NCI-H510A (cell line): ENCODE measurements at regions not wholly inside any gene's neighbourhood (a gene's known extent, or its start where the extent isn't known, plus 50 kb on each side); places are given as distances from the start of the nearest gene placed in this dataset.
"Not testable (repeated sequence)": the region's sequence is repeated elsewhere in the genome, so short reads cannot be mapped to it uniquely, and the experiment has no call there.

ENCODE experiments used
- DNase-seq: peaks from one replicate; lab custom pipeline; 2025; lab: John Stamatoyannopoulos, UW

DNA sequence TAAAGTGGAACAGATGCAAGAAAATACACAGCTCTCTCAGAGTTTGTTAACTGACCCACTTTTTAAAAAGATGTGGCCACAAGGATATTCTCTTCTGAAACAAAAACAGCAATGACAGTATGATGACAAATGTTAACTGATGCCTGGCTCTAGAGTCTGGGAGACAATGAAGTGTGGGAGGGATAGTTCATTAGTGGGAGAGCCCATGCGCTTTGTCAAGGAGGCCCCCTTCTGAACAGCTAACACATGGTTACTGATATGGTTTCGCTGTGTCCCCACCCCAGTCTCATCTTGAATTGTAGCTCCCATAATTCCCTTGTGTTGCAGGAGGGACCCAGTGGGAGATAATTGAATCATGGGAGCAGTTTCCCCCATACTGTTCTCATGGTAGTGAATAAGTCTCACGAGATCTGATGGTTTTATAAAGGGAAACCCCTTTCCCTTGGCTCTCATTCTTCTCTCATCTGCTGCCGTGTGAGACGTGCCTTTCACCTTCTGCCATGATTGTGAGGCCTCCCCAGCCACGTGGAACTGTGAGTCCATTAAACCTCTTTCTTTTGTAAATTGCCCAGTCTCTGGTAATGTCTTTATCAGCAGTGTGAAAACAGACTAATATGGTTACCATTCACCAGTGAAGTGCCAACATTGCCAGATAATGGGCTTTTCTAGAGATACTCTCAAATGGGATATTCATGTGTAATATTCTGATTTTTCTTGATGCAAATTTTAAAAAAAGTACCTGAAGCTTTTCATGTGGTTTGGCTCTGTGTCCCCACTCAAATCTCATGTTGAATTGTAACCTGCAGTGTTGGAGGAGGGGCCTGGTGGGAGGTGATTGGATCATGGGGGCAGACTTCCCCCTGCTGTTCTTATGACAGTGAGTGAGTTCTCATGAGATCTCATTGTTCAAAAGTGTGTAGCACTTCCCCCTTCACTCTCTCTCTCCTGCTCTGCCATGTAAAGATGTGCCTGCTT, 435.8 kb downstream of the SHISA9 start:
- not testable (repeated sequence) for DNase-seq

DNA sequence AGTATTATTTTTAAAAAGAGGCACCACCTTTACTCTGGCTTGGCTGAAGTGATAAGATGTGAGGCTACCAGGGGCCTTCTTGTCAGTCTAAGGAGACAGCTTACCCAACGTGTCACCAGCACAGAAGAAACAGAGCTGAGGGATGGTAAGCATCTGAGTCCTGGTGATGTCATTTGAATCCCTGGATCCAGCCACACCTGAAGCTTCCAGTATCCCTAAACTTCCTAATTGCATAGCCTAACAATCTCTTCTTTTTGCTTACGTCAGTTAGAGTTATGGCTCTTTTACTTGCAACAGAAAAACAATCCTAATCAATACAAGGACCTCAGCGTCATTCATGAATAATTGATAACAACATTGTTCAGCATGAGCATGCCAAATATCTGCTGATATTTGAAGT, 436.6 kb downstream of the SHISA9 start:
- DNase-seq: no peak

DNA sequence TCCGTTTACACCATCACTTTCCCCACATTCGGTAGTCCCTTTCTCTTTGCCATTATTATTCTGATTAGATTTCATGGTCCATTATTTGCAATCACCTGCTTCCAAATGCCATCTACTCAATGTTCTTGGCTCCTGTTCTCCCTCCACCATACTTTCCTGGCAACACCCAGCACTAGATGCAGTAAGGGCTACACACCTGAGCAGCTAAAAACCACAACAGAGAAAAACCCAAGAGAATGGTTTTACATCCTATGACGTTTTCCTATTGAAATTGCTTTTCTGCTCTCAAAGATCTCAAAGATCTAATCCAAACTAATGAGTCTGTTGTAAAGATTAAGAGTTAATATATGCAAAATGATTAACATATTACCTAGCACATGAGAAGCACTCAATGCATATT, 441.3 kb downstream of the SHISA9 start:
- no peak for DNase-seq

DNA sequence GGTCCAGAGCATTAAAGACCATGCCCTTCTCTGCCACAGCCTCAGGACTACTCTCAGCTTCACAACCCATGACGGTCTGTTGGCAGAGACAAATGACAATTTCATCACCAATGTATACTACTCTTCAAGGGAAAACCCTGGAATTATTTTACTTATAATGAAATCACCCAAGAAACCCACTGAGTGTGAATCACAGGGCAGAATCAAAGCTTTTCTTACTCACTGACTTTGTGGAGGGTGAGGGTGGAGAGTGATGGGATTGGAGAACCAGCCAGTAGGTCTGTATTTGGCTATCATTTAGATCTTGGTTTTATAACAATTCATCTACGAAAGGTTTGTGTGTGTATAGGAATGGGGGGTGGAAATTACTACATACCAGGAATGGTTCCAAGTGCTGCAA, 442.6 kb downstream of the SHISA9 start:
- DNase-seq: no peak

DNA sequence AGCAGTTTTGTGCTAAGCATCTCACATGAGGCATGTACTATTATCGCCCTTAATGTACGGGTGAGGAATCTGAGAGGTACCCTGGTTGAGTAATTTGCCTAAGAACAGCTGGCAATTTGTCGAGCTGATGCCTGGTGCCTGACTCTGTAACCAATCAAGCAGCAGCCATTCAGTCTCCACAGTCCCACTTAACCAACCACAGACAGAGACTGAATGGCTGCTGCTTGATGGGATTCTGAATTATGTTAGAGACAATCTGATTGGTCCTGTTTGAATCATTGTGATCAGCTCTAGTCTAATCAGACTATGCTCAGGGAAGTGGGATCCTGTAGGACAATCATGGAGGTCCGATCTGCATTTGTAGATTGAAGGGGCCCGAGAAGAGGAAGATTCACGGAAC, 447.0 kb downstream of the SHISA9 start:
- DNase-seq: no peak

DNA sequence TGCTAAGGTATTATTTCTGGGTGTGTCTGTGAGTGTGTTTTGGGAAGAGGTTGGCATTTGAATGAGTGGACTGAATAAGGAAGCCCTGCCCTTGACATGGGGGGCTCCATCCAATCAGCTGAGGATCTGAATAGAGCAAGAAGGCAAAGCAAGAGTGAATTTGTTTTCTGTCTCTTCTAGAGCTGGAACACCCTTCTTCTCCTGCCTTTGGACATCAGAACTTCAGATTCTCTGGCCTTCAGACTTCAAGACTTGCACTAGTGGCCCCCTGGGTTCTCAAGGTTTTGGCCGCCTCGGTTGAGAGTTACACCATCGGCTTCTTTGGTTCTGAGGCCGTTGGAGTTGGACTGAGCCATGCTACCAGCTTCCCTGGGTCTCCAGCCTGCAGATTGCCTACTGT, 448.6 kb downstream of the SHISA9 start:
- no peak for DNase-seq

DNA sequence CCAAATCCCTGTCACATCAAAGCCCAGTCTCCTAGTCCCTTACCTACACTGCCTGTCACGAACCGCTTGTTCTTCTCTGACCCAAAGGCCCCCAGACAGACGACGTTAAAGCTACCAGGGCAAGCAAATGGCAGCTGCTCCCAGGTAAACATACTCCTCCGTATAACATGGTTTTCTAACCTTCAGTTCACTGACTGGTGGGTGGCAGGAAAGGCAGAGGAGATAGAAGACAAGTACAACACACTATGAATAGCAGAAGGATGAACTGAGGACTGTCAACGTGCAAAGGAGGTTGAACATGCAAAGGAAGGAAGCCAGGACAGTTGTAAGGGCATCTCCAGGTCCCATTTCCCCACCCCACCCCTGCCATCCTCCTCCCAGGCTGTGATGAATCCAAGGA, 449.8 kb downstream of the SHISA9 start:
- DNase-seq: no peak

DNA sequence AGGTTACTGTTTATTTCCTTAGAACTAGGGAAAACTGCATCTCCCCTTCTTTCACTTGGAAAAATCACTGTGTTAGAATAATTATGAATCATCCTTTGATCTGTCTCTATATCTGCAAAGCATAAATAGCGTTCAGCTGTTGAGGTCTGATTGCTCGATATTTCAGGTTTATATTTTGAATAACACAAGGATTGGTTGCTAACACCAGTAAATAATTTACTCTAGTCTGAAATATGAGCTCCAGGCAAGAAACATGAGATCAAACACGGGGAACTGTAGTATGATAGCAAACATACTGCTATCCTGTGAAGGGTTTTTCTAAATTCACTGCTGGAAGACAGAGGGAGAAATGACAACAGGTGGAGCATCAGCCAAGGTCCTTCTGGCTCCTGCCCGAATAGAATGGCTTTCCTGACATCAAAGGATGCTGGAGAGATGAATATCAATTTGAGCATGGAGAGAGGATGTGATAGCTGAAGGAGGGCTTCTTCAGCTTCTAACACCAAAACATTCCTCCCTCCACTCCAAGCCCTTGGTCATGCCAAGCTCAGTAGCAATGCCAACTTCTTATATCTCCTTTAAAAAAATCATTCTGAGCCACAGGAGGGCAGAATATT, 450.3 kb downstream of the SHISA9 start:
- DNase-seq: peak; percentile 13

DNA sequence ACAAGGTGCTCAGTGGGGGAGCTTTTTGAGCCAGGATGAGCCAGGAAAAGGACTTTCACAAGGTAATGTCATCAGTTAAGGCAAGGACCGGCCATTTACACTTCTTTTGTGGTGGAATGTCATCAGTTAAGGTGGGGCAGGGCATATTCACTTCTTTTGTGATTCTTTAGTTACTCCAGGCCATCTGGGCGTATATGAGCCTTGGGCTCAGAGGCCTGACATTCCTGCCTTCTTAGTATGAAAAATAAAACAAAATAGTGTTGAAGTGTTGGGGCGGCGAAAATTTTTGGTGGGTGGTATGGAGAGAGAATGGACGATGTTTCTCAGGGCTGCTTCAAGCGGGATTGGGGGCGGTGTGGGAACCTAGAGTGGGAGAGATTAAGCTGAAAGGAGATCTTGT, 451.4 kb downstream of the SHISA9 start:
- not testable (repeated sequence) for DNase-seq

DNA sequence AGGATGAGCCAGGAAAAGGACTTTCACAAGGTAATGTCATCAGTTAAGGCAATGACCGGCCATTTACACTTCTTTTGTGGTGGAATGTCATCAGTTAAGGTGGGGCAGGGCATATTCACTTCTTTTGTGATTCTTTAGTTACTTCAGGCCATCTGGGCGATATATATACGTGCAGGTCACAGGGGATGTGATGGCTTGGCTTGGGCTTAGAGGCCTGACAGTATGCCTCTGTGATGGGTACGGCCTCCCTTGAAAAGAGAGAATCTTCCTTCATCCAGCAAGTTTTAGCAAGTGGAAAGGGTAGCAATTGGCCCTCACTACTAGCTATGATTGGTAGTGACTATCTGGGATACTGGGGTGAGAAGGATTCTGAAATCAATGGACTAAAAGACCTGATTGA, 456.4 kb downstream of the SHISA9 start:
- not testable (repeated sequence) for DNase-seq

DNA sequence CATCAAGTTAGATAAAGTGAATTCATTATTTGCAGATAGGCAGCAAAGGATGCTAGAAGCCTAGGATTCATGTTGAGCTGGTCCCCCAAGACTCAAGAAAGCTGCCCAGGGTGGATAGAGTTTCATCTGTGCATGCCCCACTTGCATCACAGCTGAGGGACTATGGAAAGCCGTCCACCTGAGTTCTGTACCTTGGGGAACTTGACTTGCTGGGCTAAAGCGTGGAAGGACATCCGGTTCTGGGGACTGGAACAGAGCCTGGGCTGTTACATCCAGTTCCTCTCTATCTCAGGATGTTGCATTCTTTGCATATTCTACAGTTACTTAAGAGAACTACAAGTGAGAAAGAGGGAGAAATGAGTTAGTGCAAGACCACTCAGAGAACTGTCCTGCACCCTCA, 458.4 kb downstream of the SHISA9 start:
- DNase-seq: no peak

DNA sequence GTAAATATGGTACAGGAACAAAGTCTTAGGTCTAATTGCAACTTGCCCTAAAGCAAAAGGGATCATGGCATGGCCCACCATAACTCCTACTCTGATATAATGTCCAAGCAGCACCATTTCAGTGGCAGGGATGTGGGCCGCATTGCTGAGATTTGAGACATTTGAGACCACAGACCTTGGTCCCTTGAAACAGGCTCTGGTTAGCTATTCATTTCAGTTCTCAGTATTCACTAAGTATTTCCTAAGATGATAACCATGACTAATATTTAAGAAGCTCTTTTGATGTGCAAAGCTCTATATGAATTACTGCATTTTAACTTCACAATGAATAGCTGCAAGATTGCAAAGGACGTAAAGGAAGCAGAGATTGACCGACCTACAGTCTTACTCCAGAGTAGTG, 471.0 kb downstream of the SHISA9 start:
- no peak for DNase-seq

DNA sequence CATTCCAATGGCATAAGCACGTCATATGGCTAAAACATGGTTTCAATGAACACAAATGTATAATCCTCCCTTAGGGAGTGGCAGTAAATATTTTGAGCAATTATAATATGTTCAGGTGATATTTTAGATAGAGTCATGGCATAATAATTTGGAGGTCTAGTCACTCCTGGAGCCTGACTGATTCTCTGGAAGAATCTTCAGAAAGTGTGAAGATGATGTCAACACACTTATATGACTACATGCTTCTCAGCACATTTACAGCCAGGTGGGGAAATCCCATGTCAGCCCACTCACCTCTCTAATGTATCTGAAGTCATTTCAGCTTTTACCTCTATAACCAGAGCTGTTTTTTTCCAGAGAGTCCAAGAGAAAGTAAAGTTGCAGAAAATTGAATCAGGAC, 474.8 kb downstream of the SHISA9 start:
- DNase-seq: no peak

DNA sequence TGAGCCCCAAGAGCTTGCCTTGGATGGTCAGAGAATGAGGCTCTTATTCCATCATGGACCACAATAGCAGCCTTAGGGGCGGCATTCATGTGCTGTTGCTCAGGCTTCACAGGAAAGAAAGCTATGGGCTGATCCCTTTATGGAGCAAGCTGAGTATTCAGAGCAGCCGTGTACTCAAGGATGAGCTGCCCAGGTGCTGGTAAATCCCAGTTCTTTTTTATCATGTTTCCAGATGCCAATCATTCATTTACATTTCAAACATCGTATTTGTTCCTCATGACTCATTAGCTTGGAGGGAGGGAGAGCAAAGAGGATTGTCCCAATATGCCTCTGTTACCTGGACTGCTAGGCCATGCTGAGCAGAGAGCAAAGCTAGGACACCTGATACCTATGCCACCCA, 475.7 kb downstream of the SHISA9 start:
- DNase-seq: no peak

DNA sequence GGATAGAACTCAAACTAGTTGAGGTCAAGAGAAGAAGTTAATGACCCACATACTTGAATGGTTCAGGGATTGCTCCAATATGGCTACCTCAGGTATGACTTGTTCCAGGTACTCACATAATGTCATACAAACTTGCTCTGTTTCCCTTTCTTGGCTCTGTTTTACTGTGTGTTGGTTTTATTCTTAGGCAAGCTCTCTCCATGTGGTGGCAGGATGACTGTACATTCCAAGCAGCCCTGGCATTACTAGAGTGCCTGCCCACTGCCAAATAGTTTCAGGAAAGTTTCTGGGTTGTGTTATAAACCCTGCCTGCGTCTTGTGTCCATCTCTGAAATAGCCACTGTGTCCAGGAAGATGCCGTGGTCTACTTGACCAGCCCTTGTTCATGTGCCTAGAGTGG, 476.8 kb downstream of the SHISA9 start:
- DNase-seq: no peak

DNA sequence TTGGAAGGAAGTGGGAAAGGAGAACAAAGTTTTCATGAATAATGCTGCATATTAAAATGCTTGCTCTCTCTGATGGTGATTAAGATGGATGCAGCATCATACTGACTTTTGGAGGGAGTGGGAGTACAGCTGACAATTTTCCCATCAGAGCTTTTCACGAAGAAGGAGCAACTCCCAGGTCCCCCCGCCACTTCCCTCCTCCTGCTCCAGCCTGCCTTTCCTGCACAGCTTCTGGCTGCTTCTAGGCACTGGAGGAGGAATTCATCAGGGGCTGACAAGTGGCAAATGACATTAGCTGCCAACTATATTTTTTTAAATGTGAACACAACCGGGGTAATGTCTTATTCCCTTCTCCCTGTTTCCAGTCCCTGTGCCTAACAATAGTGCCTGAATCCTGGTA, 477.9 kb downstream of the SHISA9 start:
- no peak for DNase-seq

DNA sequence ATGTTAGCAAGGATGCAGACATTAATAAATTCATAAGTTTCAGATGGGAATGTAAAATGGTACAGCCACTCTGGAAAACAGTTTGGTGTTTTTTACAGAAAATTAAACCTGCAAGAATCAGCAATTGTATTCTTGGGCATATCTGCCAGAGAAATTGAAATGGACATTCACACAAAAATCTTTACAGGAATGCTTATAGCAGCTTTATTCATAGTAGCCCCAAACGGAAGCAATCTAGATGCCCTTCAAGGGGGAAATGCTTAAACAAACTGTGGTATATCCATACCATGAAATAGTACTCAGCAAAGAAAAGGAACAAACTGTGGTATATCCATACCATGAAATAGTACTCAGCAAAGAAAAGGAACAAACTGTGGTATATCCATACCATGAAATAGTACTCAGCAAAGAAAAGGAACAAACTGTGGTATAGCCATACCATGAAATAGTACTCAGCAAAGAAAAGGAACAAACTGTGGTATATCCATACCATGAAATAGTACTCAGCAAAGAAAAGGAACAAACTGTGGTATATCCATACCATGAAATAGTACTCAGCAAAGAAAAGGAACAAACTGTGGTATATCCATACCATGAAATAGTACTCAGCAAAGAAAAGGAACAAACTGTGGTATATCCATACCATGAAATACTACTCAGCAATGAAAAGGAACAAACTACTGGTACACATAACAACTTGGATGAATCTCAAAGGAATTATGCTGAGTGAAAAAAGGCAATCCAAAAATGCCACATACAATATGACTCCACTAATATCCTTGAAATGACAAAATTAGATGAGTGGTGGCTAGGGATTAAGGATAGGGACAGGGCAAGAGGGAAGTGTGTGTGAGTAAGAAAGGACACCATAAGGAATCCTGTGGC, 484.0 kb downstream of the SHISA9 start:
- DNase-seq: not testable (repeated sequence)

DNA sequence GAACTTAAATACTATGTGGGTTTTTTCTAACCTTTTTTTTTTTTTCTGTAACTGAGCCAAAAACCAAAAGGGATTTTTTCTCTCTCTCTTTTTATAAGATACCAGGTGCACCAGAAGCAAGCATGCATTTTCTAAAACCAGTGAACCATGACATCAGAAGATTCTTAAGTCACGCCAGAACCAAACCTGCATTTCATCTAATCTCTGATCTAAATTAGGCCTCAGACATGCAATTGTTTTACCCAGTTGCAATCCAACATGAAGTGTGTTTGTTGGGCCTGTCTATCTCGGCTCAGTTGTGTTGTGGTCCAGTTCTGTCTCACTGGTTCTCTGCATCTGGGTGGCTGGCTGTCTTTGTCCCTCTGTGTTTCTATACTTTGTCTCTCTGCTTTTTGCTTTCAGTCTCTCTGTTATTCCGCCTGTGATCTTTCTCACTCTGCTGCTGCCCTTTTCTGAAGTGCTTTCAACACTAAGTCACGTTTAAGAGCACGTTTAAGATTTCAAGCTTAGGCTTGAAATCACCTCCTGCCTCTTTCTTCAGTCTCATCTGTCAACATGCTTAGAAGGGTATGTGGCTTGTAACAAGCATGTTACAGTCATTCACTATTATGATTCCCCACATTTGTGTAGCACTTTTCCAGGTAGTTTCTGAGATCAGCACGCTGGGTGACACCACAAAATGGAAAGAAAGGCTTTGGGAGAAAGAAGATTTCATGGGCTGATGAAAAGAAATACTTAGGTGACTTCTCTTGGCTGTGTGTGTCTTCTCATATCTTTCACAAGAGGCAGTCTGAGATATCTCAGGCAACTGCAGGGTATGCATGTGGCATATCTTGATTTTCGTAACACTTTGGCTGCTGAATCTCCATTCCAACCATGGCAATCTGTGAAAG, 488.9 kb downstream of the SHISA9 start:
- DNase-seq: no peak

DNA sequence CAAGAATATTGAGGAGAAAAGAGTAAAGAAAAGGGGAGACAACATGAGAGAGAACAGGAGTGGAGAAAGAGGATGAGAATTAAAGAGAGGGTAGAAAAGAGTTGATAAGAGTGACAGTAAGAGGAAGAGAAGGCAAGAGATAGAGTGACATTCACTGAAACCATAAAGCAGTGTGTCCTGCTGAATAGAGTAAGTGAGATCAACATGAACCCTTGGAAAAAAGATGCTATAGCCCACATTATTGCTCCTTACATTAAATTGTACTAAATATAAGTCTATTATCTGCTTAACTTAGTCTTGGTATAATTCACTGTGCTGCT, 489.5 kb downstream of the SHISA9 start:
- no peak for DNase-seq

DNA sequence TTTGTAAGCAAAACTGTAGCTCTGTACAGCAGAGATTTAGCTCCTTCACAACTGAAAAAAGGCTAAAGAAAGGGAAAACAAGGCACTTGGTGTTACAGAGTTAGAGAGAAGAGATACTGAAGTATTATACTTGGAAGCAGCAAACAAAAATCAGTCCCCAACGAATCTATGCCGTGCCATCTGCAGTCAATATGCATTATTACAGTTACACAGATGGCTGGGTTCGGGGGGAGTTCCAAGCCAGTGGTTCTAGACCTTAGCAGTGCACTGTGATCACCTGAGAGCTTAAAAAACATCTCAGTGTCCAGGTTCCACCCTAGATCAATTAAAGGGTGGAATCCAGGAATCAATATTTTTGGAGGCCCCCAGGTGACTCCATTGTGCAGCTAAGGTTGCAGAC, 489.9 kb downstream of the SHISA9 start:
- no peak for DNase-seq

DNA sequence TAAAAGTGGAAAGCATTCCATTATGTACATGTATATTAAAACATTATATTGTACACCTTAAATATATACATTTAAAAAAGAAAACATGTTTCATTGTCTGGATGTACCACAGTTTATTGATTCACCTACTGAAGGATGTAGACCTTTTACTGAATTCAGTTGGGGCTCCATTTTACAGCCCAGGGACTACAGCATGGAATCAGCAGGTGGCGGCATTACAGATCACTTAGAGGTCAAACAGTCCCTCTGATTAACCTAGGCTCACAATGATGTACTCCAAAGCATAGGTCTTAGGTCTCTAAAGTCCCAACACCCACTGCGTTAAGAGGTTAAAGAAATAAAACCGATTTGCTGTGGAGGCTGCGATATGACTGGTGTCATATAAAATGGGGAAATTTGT, 490.9 kb downstream of the SHISA9 start:
- no peak for DNase-seq

DNA sequence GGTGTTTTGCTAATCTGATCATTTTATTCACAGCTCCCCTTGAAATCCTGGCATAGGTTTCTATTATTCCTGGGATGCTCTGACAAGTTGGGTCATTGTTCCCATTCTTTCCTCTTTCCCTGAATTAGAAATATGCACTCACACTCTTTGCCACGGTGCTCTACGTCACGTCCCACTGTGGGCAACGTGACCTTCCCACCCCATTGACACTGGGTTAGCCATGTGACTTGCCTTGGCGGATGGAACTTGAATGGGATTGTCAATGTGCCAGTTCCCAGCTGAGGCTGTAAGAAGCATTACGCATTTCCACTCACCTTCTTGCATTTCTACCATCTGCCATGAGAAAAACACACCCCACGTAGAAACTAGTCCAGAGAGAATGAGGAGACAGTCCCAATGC, 492.4 kb downstream of the SHISA9 start:
- no peak for DNase-seq
